H1 (cell line): ENCODE measurements at regions not wholly inside any gene's neighbourhood (a gene's known extent, or its start where the extent isn't known, plus 50 kb on each side); places are given as distances from the start of the nearest gene placed in this dataset.

ENCODE experiments used
- USF2 ChIP-seq: IDR thresholded peaks from 2 replicates; pipeline ENCODE4 v1.6.1; 2011; ENCODE audit warnings: low read length, improper control_type of control experiment

- peak; percentile 16; the same call in 1 of the 2 replicates for TF ChIP-seq USF2
Measured at GRCh38 chr5:174903172-174903732, 178.9 kb downstream of the MSX2 start (continued).
